Prostate gland (tissue), 2 donors: ENCODE measurements at regions not wholly inside any gene's neighbourhood (a gene's known extent, or its start where the extent isn't known, plus 50 kb on each side); places are given as distances from the start of the nearest gene placed in this dataset.

ENCODE experiments used
- DNase-seq: peaks from one replicate; pipeline ENCODE4 v3.0.0-alpha.2; 2019; ENCODE audit warnings: low spot score
- H3K27ac ChIP-seq, 2 donors: fragments of 200-600 bp; sonication (generic); 2 replicates each; pipeline ENCODE4 v1.5.1; 2017 to 2019
- H3K27me3 ChIP-seq: fragments of 200-600 bp; sonication (generic); replicated peaks from 2 replicates; pipeline ENCODE4 v1.5.1; 2019; ENCODE audit not compliant: insufficient read depth
- H3K36me3 ChIP-seq, 2 donors: fragments of 200-600 bp; sonication (generic); 1 replicate in 1 of 2; 2 replicates in 1 of 2; pipeline versions ENCODE4 v1.5.1 to v1.8.1; 2017 to 2019
- H3K4me1 ChIP-seq: fragments of 200-600 bp; sonication (generic); replicated peaks from 2 replicates; pipeline ENCODE4 v1.5.1; 2019
- H3K4me3 ChIP-seq, 2 donors: fragments of 200-600 bp; sonication (generic); 2 replicates each; pipeline ENCODE4 v1.5.1; 2017 to 2019
- H3K9me3 ChIP-seq: fragments of 200-600 bp; sonication (generic); 2 replicates; pipeline ENCODE4 v1.5.1; 2017
- CTCF ChIP-seq, 4 experiments: fragments of 200-600 bp in 2 of 4; fragments of 450-650 bp in 2 of 4; sonication (generic) in 2 of 4; IDR thresholded peaks; 1 replicate in 3 of 4; 2 replicates in 1 of 4; pipeline ENCODE4 v1.5.1; 2016 to 2019; ENCODE audit warnings: antibody characterized with exemption in 4 of 4, mild to moderate bottlenecking in 2 of 4, moderate library complexity in 2 of 4
- POLR2A ChIP-seq: fragments of 450-650 bp; IDR thresholded peaks from one replicate; pipeline ENCODE4 v1.6.1; 2016; ENCODE audit warnings: antibody characterized with exemption, mild to moderate bottlenecking
- POLR2AphosphoS5 ChIP-seq: sonication (generic); formaldehyde crosslinking; IDR thresholded peaks from one replicate; pipeline ENCODE4 v1.6.1; 2017; ENCODE audit warnings: antibody characterized with exemption
- WGBS: methylation state at CpG from one replicate; pipeline ENCODE4 v1.1.5; 2018; 5-methylcytosine and 5-hydroxymethylcytosine counted together
- intact Hi-C: fragments of 100-400 bp; cut with DNase I; formaldehyde crosslinking; loops from one replicate; pipeline ENCODE4 v1.14.2; 2022

GRCh38 chr1:87202922-87203655 lies 125.6 kb upstream of the LMO4 start:
- WGBS: 71% methylated on average over 16 of the region's 16 CpGs

GRCh38 chr1:87203904-87204303 lies 124.8 kb upstream of the LMO4 start:
- no peak for TF ChIP-seq POLR2AphosphoS5
- TF ChIP-seq POLR2A: no peak
- TF ChIP-seq CTCF (IDR thresholded peaks at IDR 0.05): no peak
- H3K27ac ChIP-seq: no peak overlapping the region
- H3K4me3 ChIP-seq: no peak overlapping the region
- H3K4me1 ChIP-seq: no peaks in the 10 kb centered on the region
- no peak for DNase-seq
- intact Hi-C loops: no loop called here
- H3K36me3 ChIP-seq: no peaks in the 10 kb centered on the region
- no peaks in the 10 kb centered on the region for H3K27me3 ChIP-seq
- no peaks in the 10 kb centered on the region for H3K9me3 ChIP-seq
- whole genome bisulfite sequencing: 51% methylated on average over 5 of the region's 5 CpGs

More at GRCh38 chr1:87202922-87203655, 125.6 kb upstream of the LMO4 start:
- DNase-seq: no peak
- no peaks in the 10 kb centered on the region for H3K4me1 ChIP-seq
- intact Hi-C loops: no loop called here
- H3K4me3 ChIP-seq: no peak overlapping the region
- no peak for TF ChIP-seq POLR2AphosphoS5
- TF ChIP-seq POLR2A: no peak
- TF ChIP-seq CTCF (IDR thresholded peaks at IDR 0.05): no peak
- H3K9me3 ChIP-seq: no peaks in the 10 kb centered on the region
- no peaks in the 10 kb centered on the region for H3K36me3 ChIP-seq
- no peaks in the 10 kb centered on the region for H3K27me3 ChIP-seq
- no peak overlapping the region for H3K27ac ChIP-seq

GRCh38 chr1:87204441-87204840 lies 124.2 kb upstream of the LMO4 start:
- H3K4me1 ChIP-seq: no peaks in the 10 kb centered on the region
- 42% methylated on average over 3 of the region's 3 CpGs for WGBS

GRCh38 chr1:87204921-87205320 lies 123.8 kb upstream of the LMO4 start:
- H3K4me3 ChIP-seq: no peak overlapping the region
- WGBS: 72% methylated on average over 8 of the region's 8 CpGs
- H3K27ac ChIP-seq: no peak overlapping the region
- H3K27me3 ChIP-seq: no peaks in the 10 kb centered on the region
- H3K4me1 ChIP-seq: no peaks in the 10 kb centered on the region
- intact Hi-C loops: no loop called here
- no peaks in the 10 kb centered on the region for H3K36me3 ChIP-seq
- TF ChIP-seq POLR2A (no peak), CTCF (IDR thresholded peaks at IDR 0.05) (no peak), POLR2AphosphoS5 (no peak)
- no peak for DNase-seq
- no peaks in the 10 kb centered on the region for H3K9me3 ChIP-seq

More at GRCh38 chr1:87204441-87204840, 124.2 kb upstream of the LMO4 start:
- TF ChIP-seq CTCF (IDR thresholded peaks at IDR 0.05): no peak
- no peak for TF ChIP-seq POLR2AphosphoS5
- TF ChIP-seq POLR2A: no peak
- Histone ChIP-seq H3K9me3 (no peaks in the 10 kb centered on the region), H3K36me3 (no peaks in the 10 kb centered on the region), H3K27me3 (no peaks in the 10 kb centered on the region), H3K27ac (no peak overlapping the region), H3K4me3 (no peak overlapping the region)
- intact Hi-C loops: no loop called here
- DNase-seq: no peak
